ENCODE measurements at regions not wholly inside any gene's neighbourhood (a gene's known extent, or its start where the extent isn't known, plus 50 kb on each side); places are given as distances from the start of the nearest gene placed in this dataset. TPM values are rescaled to one million over a fixed set of nuclear protein-coding genes. Genes with fewer than 3 reads are reported as not detected.

DNA sequence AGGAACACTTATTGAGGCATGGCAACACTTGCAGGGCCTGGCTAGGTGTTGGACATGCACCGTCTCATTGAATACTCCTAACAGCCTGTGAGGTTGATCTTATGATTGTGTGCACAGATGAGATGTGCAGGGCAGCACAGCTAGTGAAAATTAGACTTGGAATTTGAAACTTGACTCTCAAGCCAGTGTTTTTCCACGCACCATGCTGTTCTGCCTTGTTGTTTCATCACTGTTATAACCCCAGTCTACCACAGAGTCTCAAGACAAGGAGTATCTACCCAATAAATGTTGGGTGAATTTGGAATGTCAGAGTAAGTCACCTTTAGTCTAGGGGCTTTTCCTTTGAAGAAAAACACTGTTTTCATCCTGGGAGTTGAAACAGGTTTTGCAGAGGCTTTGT is 55.8 kb upstream of the LRIG3 start:
- H3K9me3 ChIP-seq: no peaks in the 10 kb centered on the region
- TF ChIP-seq, protein P1, sequence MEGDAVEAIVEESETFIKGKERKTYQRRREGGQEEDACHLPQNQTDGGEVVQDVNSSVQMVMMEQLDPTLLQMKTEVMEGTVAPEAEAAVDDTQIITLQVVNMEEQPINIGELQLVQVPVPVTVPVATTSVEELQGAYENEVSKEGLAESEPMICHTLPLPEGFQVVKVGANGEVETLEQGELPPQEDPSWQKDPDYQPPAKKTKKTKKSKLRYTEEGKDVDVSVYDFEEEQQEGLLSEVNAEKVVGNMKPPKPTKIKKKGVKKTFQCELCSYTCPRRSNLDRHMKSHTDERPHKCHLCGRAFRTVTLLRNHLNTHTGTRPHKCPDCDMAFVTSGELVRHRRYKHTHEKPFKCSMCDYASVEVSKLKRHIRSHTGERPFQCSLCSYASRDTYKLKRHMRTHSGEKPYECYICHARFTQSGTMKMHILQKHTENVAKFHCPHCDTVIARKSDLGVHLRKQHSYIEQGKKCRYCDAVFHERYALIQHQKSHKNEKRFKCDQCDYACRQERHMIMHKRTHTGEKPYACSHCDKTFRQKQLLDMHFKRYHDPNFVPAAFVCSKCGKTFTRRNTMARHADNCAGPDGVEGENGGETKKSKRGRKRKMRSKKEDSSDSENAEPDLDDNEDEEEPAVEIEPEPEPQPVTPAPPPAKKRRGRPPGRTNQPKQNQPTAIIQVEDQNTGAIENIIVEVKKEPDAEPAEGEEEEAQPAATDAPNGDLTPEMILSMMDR (IDR thresholded peaks at IDR 0.05): no peak
- TF ChIP-seq EP300 (IDR thresholded peaks at IDR 0.05) (no peak), POLR2A (IDR thresholded peaks at IDR 0.05) (no peak)
- H3K4me1 ChIP-seq (ENCODE audit: insufficient read depth): no peaks in the 10 kb centered on the region
- 94 to 97% (median 94%) methylated on average over 2 of the region's 2 CpGs for WGBS, 3 donors
- no peak overlapping the region for H3K4me3 ChIP-seq
- intact Hi-C loops (cut with DNase I): no loop called here
- no peaks in the 10 kb centered on the region for H3K36me3 ChIP-seq
- no peaks in the 10 kb centered on the region for H3K27me3 ChIP-seq
- no peak for DNase-seq
- no peak overlapping the region for H3K27ac ChIP-seq

Small RNA genes in the stretch of these regions (small RNA-seq; reads per million reads assigned to genes)
- gene RNU6-279P: not detected
- not detected for gene RNU6-871P

Measured in ovary (tissue), 7 donors.